PFSK-1 (cell line): ENCODE measurements at regions not wholly inside any gene's neighbourhood (a gene's known extent, or its start where the extent isn't known, plus 50 kb on each side); places are given as distances from the start of the nearest gene placed in this dataset.

Experiments
- FOXP2 ChIP-seq: optimal IDR thresholded peaks from 2 replicates; pipeline ENCODE3; 2011; ENCODE audit warnings: borderline replicate concordance, control low read depth, inconsistent platforms; ENCODE audit not compliant: insufficient read depth; ENCODE audit errors: extremely low read length, extremely low read depth
- POLR2AphosphoS5 ChIP-seq: IDR thresholded peaks from 2 replicates; pipeline ENCODE4 v1.6.1; 2012; ENCODE audit warnings: low read depth, mild to moderate bottlenecking, control low read depth, low read length, moderate library complexity
- REST ChIP-seq, 2 experiments: IDR thresholded peaks; 2 replicates each; pipeline versions ENCODE4 v1.6.1 to v1.8.0; 2011 to 2012; ENCODE audit warnings: low read depth in 2 of 2, low read length in 2 of 2, control low read depth in 1 of 2, inconsistent platforms in 1 of 2, mild to moderate bottlenecking in 1 of 2, moderate library complexity in 1 of 2; ENCODE audit not compliant: insufficient read depth in 1 of 2
- SIN3A ChIP-seq: IDR thresholded peaks from 2 replicates; pipeline ENCODE4 v1.6.1; 2012; ENCODE audit warnings: mild to moderate bottlenecking, low read length, moderate library complexity, borderline replicate concordance; ENCODE audit not compliant: insufficient read depth
- TAF1 ChIP-seq: IDR thresholded peaks from 2 replicates; pipeline ENCODE4 v1.6.1; 2012; ENCODE audit warnings: low read length, control low read depth, borderline replicate concordance; ENCODE audit not compliant: insufficient read depth

GRCh38 chr10:107649249-107649648 is 484.7 kb upstream of the SORCS1 start:
- no peak for TF ChIP-seq REST (IDR thresholded peaks at IDR 0.05; ENCODE audit: insufficient read depth in 1 of 2, low read depth in 2 of 2, low read length in 2 of 2)
- no peak for TF ChIP-seq POLR2AphosphoS5
- TF ChIP-seq FOXP2: no peak
- TF ChIP-seq SIN3A: no peak
- TF ChIP-seq TAF1: no peak

GRCh38 chr10:107647462-107647861 is 483.0 kb upstream of the SORCS1 start:
- TF ChIP-seq SIN3A (no peak), FOXP2 (no peak), TAF1 (no peak), REST (IDR thresholded peaks at IDR 0.05; ENCODE audit: insufficient read depth in 1 of 2, low read depth in 2 of 2, low read length in 2 of 2) (no peak), POLR2AphosphoS5 (no peak)

DNA sequence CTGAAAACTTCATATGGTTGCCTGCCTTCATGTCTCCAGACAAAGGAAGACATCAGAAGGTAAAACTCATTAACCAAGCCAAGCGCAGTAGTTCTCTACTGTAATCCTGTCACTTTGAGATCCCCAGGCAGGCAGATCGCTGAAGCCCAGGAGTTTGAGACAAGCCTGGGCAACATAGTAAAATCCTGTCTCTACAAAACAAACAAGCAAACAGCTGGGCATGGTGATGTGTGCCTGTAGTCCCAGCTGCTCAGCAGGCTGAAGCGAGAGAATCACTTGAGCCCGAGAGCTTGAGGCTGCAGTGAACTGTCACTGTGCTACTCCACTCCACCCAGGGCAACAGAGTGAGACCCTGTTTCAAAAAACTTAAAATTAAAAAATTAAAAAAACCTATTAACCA is 467.4 kb upstream of the SORCS1 start:
- TF ChIP-seq POLR2AphosphoS5 (no peak), FOXP2 (no peak), REST (IDR thresholded peaks at IDR 0.05; ENCODE audit: insufficient read depth in 1 of 2, low read depth in 2 of 2, low read length in 2 of 2) (no peak), TAF1 (no peak), SIN3A (no peak)

DNA sequence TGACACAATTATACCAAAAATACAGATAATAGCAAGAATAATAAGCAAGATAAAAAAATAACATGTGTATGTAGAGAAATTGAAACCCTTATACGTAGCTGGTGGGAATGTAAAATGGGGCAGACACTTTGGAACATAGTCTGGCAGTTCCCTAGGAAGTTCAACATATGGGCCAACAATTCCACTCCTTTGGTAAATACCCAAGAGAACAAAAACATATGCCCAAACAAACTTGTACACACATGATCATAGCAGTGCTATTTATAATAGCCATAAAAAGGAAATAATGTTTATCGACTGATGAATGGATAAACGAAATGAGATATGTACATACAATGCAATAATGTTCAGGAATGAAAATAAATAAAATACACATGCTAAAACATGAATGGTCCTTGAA is 462.4 kb upstream of the SORCS1 start:
- TF ChIP-seq FOXP2 (no peak), TAF1 (no peak), SIN3A (no peak), POLR2AphosphoS5 (no peak), REST (IDR thresholded peaks at IDR 0.05; ENCODE audit: insufficient read depth in 1 of 2, low read depth in 2 of 2, low read length in 2 of 2) (no peak)

DNA sequence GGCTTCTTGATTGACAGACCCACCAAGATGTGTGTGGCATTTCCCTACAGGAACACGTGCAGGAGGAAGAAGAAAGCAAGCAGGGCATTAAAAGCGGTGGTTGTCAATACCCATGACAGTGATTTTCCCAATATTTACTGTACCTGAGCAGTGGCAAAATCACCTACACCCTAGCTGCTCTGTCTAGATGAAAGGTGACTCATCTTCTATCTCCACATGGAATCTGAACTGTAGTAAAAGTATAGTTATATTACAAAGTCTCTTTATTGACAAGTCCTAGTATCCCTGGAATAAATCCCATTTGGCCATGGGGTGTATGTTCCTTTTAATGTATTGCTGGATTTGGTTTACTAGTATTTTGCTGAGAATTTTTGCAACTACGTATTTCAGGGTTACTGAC is 458.8 kb upstream of the SORCS1 start:
- no peak for TF ChIP-seq FOXP2
- TF ChIP-seq TAF1: no peak
- TF ChIP-seq POLR2AphosphoS5: no peak
- no peak for TF ChIP-seq SIN3A
- no peak for TF ChIP-seq REST (IDR thresholded peaks at IDR 0.05; ENCODE audit: insufficient read depth in 1 of 2, low read depth in 2 of 2, low read length in 2 of 2)
